Activated T-cell treated with anti-CD3 and anti-CD28 coated beads, Interleukin-2, amount 50 U/mL, for 4 hours (primary cell): ENCODE measurements at regions not wholly inside any gene's neighbourhood (a gene's known extent, or its start where the extent isn't known, plus 50 kb on each side); places are given as distances from the start of the nearest gene placed in this dataset.
"Not testable (repeated sequence)": the region's sequence is repeated elsewhere in the genome, so short reads cannot be mapped to it uniquely, and the experiment has no call there.

Source experiments
- ATAC-seq, 2 donors: fragments of 200-7000 bp; cut with Tn5 transposase; one replicate each; pipeline ENCODE4 v1.10.0; 2021
- DNase-seq: peaks from one replicate; pipeline ENCODE4 v3.0.0-alpha.2; 2020
- H3K27me3 Mint-ChIP-seq: one replicate; pipeline ENCODE4 v1.8.0; 2021; ENCODE audit warnings: low read depth, mixed read lengths
- H3K36me3 Mint-ChIP-seq: one replicate; pipeline ENCODE4 v1.8.0; 2022; ENCODE audit warnings: mixed read lengths; ENCODE audit not compliant: insufficient read depth
- H3K4me1 Mint-ChIP-seq: one replicate; pipeline ENCODE4 v1.8.0; 2021; ENCODE audit warnings: low read depth, mixed read lengths
- H3K4me3 Mint-ChIP-seq: one replicate; pipeline ENCODE4 v1.8.0; 2021; ENCODE audit warnings: mild to moderate bottlenecking, moderate library complexity, mixed read lengths
- H3K9me3 Mint-ChIP-seq: one replicate; pipeline ENCODE4 v1.8.0; 2021; ENCODE audit warnings: mixed read lengths

DNA sequence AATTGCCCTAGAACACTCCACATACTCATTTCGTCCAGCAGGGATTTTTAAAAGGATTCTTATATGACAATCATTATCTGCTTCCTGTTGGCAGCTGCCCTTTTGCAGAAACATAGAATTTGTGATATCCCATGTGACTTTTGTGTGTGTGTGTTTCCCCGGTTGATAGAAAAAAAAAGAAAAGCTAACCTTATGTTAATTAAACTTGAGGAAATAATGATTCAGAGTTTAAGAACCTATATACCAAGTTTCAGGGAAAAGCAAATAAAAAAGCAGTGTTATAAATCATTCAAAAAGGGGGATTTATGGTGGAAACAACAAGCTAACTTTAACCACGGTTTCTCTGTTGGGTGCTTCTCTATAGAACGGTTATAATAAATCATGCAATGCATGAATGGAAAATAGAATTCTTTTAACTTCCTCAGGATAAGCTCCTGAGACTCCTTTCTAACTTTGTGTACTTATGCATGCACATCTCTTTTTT is 826.9 kb upstream of the EYS start:
- no peaks in the 10 kb centered on the region for H3K27me3 Mint-ChIP-seq
- H3K36me3 Mint-ChIP-seq: no peaks in the 10 kb centered on the region
- no peak for ATAC-seq
- H3K4me1 Mint-ChIP-seq: no peaks in the 10 kb centered on the region
- DNase-seq: no peak
- H3K4me3 Mint-ChIP-seq: no peak overlapping the region
- peaks cover 4% of the 10 kb centered on the region for H3K9me3 Mint-ChIP-seq

GRCh38 chr6:66526061-66526460 is 819.0 kb upstream of the EYS start:
- Mint-ChIP-seq H3K9me3 (peaks cover 8% of the 10 kb centered on the region), H3K4me1 (no peaks in the 10 kb centered on the region), H3K36me3 (no peaks in the 10 kb centered on the region), H3K27me3 (no peaks in the 10 kb centered on the region), H3K4me3 (no peak overlapping the region)
- ATAC-seq (no peak), DNase-seq (no peak)

DNA sequence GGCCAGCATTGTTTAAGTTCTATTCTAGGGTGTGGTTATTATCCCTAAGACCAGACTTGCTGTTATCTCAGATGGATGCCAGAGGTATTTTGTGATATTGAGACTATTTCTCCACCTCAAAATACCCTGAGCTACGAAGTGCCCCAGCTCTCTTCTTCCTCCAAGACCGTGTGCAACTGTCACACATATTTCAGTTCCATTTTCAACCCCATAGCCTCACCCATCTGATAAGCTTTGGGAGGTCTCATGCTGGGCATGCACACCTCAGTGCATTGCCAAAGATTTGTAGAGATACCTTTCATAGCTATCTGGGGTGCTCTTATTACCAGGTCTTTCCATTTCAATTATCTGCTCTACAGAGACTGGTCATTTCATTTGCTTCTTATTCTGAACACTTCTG is 815.8 kb upstream of the EYS start:
- H3K36me3 Mint-ChIP-seq: no peaks in the 10 kb centered on the region
- H3K4me1 Mint-ChIP-seq: no peaks in the 10 kb centered on the region
- no peak for ATAC-seq
- no peak for DNase-seq
- H3K4me3 Mint-ChIP-seq: no peak overlapping the region
- no peaks in the 10 kb centered on the region for H3K27me3 Mint-ChIP-seq
- H3K9me3 Mint-ChIP-seq: peaks cover 8% of the 10 kb centered on the region

DNA sequence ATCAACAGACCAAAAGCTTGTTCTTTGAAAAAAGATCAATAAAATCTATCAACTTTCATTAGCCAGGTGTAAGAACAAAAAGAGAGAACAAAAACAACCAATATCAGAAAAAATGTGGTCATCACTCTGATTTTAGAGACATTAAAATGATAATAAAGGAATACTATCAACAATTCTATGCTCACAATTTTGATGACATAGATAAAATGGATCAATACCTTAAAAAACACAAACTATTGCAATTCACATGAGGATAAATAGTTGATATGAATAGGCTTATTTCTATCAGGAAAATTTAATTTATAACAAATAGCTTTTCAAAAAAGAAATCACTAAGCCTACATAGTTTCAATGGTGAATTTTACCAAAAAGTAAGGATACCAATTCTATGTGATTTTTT is 809.4 kb upstream of the EYS start:
- ATAC-seq: no peak

GRCh38 chr6:66508433-66508832 is 801.4 kb upstream of the EYS start:
- Mint-ChIP-seq H3K27me3 (no peaks in the 10 kb centered on the region), H3K4me3 (no peak overlapping the region), H3K4me1 (no peaks in the 10 kb centered on the region), H3K9me3 (peaks cover 19% of the 10 kb centered on the region), H3K36me3 (no peaks in the 10 kb centered on the region)
- ATAC-seq: no peak
- DNase-seq: no peak

More for the DNA sequence above, 809.4 kb upstream of the EYS start:
- H3K4me3 Mint-ChIP-seq: no peak overlapping the region
- no peaks in the 10 kb centered on the region for H3K36me3 Mint-ChIP-seq
- DNase-seq: no peak
- peaks cover 8% of the 10 kb centered on the region for H3K9me3 Mint-ChIP-seq
- H3K4me1 Mint-ChIP-seq: no peaks in the 10 kb centered on the region
- no peaks in the 10 kb centered on the region for H3K27me3 Mint-ChIP-seq

- Mint-ChIP-seq H3K9me3 (peaks cover 3% of the 10 kb centered on the region), H3K4me1 (no peaks in the 10 kb centered on the region), H3K27me3 (no peaks in the 10 kb centered on the region), H3K4me3 (no peak overlapping the region), H3K36me3 (no peaks in the 10 kb centered on the region)
- no peak for DNase-seq
- ATAC-seq: no peak
Measured at GRCh38 chr6:66499851-66500250, 792.8 kb upstream of the EYS start.

DNA sequence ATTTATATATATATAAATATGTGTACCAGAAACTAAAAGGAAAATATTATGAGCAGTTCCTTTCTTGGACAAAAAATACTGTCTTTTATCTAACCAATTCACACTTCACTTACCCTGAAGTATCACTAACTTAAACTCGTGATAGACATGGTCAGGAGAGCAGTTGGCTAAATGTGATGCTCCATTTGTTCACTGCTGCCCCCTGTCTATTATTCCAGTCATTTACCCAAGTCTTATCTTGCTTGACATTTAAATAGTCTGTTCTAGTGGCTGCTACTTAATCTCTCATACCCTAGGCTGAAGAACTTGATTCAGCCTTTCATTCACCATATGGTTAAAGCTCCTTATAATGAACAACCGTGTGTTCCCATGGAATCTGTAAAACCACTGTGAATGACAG is 789.6 kb upstream of the EYS start:
- Mint-ChIP-seq H3K9me3 (peaks cover 3% of the 10 kb centered on the region), H3K4me3 (no peak overlapping the region)
- DNase-seq: no peak

GRCh38 chr6:66494643-66495042 is 787.6 kb upstream of the EYS start:
- not testable (repeated sequence) for H3K4me1 Mint-ChIP-seq, H3K4me3 Mint-ChIP-seq, H3K36me3 Mint-ChIP-seq, H3K9me3 Mint-ChIP-seq, DNase-seq, ATAC-seq, H3K27me3 Mint-ChIP-seq

More for the DNA sequence above, 789.6 kb upstream of the EYS start:
- Mint-ChIP-seq H3K4me1 (no peaks in the 10 kb centered on the region), H3K27me3 (no peaks in the 10 kb centered on the region), H3K36me3 (no peaks in the 10 kb centered on the region)
- ATAC-seq: no peak

DNA sequence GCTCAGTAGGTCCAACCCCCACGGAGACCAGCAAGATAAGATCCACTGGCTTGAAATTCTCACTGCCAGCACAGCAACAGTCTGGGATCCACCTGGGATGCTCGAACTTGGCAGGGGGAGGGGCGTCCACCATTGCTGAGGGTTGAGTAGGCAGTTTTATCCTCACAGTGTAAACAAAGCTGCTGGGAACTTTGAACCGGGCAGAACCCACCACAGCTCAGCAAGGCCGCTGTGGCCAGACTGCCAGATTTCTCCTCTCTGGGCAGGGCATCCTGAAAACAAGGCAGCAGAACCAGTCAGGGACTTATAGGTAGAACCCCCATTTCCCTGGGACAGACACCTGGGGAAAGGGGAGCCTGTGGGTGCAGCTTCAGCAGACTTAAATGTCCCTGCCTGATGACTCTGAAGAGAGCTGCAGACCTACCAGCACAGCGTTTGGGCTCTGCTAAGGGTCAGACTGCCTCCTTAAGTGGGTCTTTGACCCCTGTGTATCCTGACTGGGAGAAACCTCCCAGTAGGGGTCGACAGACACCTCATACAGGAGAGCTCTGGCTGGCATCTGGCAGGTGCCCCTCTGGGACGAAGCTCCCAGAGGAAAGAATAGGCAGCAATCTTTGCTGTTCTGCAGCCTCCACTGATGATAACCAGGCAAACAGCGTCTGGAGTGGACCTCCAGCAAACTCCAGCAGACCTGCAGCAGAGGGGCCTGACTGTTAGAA is 782.4 kb upstream of the EYS start:
- no peak for DNase-seq
- no peaks in the 10 kb centered on the region for H3K9me3 Mint-ChIP-seq
- ATAC-seq: no peak
- no peaks in the 10 kb centered on the region for H3K4me1 Mint-ChIP-seq
- no peaks in the 10 kb centered on the region for H3K27me3 Mint-ChIP-seq
- no peaks in the 10 kb centered on the region for H3K36me3 Mint-ChIP-seq
- no peak overlapping the region for H3K4me3 Mint-ChIP-seq

DNA sequence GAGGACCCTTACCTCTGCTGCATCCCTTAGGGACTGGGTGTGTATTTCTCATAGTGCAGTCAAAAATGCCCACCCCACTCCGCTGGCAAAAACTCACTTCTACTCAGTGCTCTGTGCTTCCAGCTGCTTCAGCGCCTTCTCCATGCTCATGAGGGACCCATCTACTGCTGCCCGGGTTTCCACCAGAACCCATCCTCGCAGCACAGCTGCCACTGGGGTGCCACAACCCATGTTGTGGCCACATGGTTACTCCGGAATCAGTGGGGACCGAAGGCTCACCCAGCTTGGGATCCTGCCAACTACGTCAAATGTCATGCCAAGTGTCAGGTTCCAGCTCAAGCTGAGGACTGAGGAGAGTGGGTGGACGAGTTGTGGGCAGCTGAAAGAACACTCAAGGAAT is 774.2 kb upstream of the EYS start:
- Mint-ChIP-seq H3K9me3 (peaks cover 3% of the 10 kb centered on the region), H3K4me1 (no peaks in the 10 kb centered on the region), H3K36me3 (no peaks in the 10 kb centered on the region), H3K4me3 (no peak overlapping the region), H3K27me3 (no peaks in the 10 kb centered on the region)
- ATAC-seq (no peak), DNase-seq (no peak)

DNA sequence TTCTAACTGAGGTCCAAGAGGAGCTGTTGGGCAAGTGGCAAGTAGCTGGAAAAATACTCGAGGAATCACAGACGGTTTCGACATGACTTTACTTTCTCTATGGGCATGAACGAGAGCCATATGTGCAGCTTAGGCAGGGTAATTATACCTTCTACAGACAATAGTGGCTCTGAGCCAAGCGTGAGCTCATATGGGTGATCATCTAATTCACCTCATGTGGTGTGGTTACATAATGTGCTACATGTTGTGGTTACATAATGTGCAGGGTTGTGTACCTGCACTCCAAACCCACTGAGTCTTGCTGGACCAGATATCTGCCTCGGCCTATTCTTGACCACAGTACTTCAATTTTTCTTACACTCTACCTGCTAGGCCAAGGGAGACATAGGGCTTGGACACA is 771.7 kb upstream of the EYS start:
- DNase-seq (no peak), ATAC-seq (no peak)
- Mint-ChIP-seq H3K9me3 (peaks cover 3% of the 10 kb centered on the region), H3K36me3 (no peaks in the 10 kb centered on the region), H3K27me3 (no peaks in the 10 kb centered on the region), H3K4me3 (no peak overlapping the region), H3K4me1 (no peaks in the 10 kb centered on the region)

- no peaks in the 10 kb centered on the region for H3K4me1 Mint-ChIP-seq
- peaks cover 4% of the 10 kb centered on the region for H3K9me3 Mint-ChIP-seq
- H3K36me3 Mint-ChIP-seq: no peaks in the 10 kb centered on the region
- DNase-seq (no peak), ATAC-seq (no peak)
- no peaks in the 10 kb centered on the region for H3K27me3 Mint-ChIP-seq
- no peak overlapping the region for H3K4me3 Mint-ChIP-seq
Measured at GRCh38 chr6:66435321-66435720, 728.3 kb upstream of the EYS start.

GRCh38 chr6:66429210-66429609 is 722.2 kb upstream of the EYS start:
- DNase-seq (no peak), ATAC-seq (no peak)
- Mint-ChIP-seq H3K9me3 (peaks cover 15% of the 10 kb centered on the region), H3K4me3 (no peak overlapping the region), H3K36me3 (no peaks in the 10 kb centered on the region), H3K27me3 (no peaks in the 10 kb centered on the region), H3K4me1 (no peaks in the 10 kb centered on the region)

DNA sequence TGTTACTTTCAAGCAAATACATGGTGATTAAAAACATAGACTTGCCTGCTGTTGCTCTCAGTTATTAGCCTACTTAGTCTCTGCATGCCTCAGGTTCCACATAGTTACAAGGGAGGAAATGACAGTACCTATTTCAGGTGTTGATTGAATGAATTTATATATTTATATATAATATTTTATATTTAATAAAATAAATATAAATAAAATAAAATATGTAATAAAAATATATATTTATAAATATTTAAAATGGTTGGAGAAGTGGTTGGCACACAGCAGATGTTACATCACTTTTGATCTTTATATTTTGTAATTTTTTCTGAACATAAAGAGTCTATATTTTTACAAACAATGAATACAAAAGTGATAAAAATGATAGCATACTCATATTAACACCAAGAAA is 716.0 kb upstream of the EYS start:
- ATAC-seq: no peak
- no peaks in the 10 kb centered on the region for H3K27me3 Mint-ChIP-seq
- H3K4me1 Mint-ChIP-seq: no peaks in the 10 kb centered on the region
- no peak overlapping the region for H3K4me3 Mint-ChIP-seq
- H3K9me3 Mint-ChIP-seq: peaks cover 9% of the 10 kb centered on the region
- no peak for DNase-seq
- H3K36me3 Mint-ChIP-seq: no peaks in the 10 kb centered on the region

GRCh38 chr6:66421570-66421969 is 714.5 kb upstream of the EYS start:
- no peaks in the 10 kb centered on the region for H3K36me3 Mint-ChIP-seq
- H3K4me1 Mint-ChIP-seq: no peaks in the 10 kb centered on the region
- no peak for ATAC-seq
- peaks cover 9% of the 10 kb centered on the region for H3K9me3 Mint-ChIP-seq
- no peak for DNase-seq
- no peak overlapping the region for H3K4me3 Mint-ChIP-seq
- H3K27me3 Mint-ChIP-seq: no peaks in the 10 kb centered on the region
